HEK293 (cell line): ENCODE measurements at regions not wholly inside any gene's neighbourhood (a gene's known extent, or its start where the extent isn't known, plus 50 kb on each side); places are given as distances from the start of the nearest gene placed in this dataset.

ENCODE experiments used
- ZNF133 ChIP-seq: fragments of 450-650 bp; formaldehyde crosslinking; IDR thresholded peaks from 2 replicates; pipeline ENCODE4 v1.5.1; 2016; ENCODE audit warnings: missing biosample characterization, missing genetic modification characterization
- ZNF248 ChIP-seq: fragments of 450-650 bp; formaldehyde crosslinking; IDR thresholded peaks from 2 replicates; pipeline ENCODE4 v1.5.1; 2017; ENCODE audit warnings: missing biosample characterization, missing genetic modification characterization
- ZNF266 ChIP-seq: fragments of 450-650 bp; formaldehyde crosslinking; IDR thresholded peaks from 2 replicates; pipeline ENCODE4 v1.5.1; 2016; ENCODE audit warnings: missing biosample characterization, missing genetic modification characterization, low read depth
- ZNF274 ChIP-seq, 2 experiments: fragments of 200-500 bp in 1 of 2; fragments of 450-650 bp in 1 of 2; sonication (Bioruptor generic) in 1 of 2; formaldehyde crosslinking in 1 of 2; IDR thresholded peaks; 2 replicates each; pipeline versions ENCODE4 v1.5.1 to v1.6.1; 2014 to 2016; ENCODE audit warnings: borderline replicate concordance in 1 of 2, inconsistent platforms in 1 of 2, low read length in 1 of 2, missing biosample characterization in 1 of 2, missing genetic modification characterization in 1 of 2
- ZNF341 ChIP-seq: fragments of 450-650 bp; formaldehyde crosslinking; IDR thresholded peaks from 2 replicates; pipeline ENCODE4; 2016; ENCODE audit warnings: low read depth, missing biosample characterization, missing genetic modification characterization
- ZNF660 ChIP-seq: fragments of 450-650 bp; IDR thresholded peaks from 2 replicates; pipeline ENCODE4 v1.5.1; 2018; ENCODE audit warnings: missing biosample characterization, mild to moderate bottlenecking, missing genetic modification characterization
- ZNF776 ChIP-seq: fragments of 450-650 bp; formaldehyde crosslinking; IDR thresholded peaks from 2 replicates; pipeline ENCODE4 v1.5.0; 2017; ENCODE audit warnings: missing biosample characterization, missing genetic modification characterization, borderline replicate concordance
- TF ChIP-seq, protein P1 (sequence below): fragments of 450-650 bp; formaldehyde crosslinking; IDR thresholded peaks from 2 replicates; pipeline ENCODE4 v1.5.1; 2016; ENCODE audit warnings: missing biosample characterization, missing genetic modification characterization
- TF ChIP-seq, protein P2 (sequence below): fragments of 450-650 bp; formaldehyde crosslinking; IDR thresholded peaks from 2 replicates; pipeline ENCODE4 v1.5.1; 2017; ENCODE audit warnings: missing biosample characterization, missing genetic modification characterization
- TF ChIP-seq, protein P3 (sequence below): fragments of 450-650 bp; formaldehyde crosslinking; IDR thresholded peaks from 2 replicates; pipeline ENCODE4 v1.5.1; 2017; ENCODE audit warnings: missing biosample characterization, missing genetic modification characterization

DNA sequence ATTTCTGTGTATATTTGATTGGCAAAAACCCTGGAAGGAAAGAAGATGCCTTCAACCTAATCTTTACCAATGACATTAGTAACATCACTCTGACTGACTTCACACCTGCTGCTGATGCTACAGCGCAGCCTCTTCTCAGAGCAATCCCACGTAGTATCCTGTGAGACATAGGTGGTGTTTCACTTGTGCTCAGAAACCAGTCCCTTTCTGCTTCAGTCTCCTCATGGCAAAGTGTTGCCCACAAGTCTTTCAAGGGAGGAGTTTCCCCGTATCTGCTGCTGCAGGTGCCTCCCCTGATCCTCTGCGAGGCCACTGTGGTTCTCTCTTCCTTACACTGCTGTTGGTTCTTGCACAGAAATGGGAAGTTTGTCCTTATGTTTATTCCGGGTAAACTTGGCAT is 433.2 kb upstream of the TNP1 start:
- TF ChIP-seq, protein P1, sequence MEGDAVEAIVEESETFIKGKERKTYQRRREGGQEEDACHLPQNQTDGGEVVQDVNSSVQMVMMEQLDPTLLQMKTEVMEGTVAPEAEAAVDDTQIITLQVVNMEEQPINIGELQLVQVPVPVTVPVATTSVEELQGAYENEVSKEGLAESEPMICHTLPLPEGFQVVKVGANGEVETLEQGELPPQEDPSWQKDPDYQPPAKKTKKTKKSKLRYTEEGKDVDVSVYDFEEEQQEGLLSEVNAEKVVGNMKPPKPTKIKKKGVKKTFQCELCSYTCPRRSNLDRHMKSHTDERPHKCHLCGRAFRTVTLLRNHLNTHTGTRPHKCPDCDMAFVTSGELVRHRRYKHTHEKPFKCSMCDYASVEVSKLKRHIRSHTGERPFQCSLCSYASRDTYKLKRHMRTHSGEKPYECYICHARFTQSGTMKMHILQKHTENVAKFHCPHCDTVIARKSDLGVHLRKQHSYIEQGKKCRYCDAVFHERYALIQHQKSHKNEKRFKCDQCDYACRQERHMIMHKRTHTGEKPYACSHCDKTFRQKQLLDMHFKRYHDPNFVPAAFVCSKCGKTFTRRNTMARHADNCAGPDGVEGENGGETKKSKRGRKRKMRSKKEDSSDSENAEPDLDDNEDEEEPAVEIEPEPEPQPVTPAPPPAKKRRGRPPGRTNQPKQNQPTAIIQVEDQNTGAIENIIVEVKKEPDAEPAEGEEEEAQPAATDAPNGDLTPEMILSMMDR, result no peak
- TF ChIP-seq ZNF274 (IDR thresholded peaks at IDR 0.05; ENCODE audit: low read length), result no peak
- TF ChIP-seq ZNF274 (tag by site-specific recombination; IDR thresholded peaks at IDR 0.05; ENCODE audit: borderline replicate concordance), result no peak
- TF ChIP-seq ZNF776 (tag by site-specific recombination), result no peak
- TF ChIP-seq ZNF341, result no peak
- TF ChIP-seq, protein P2, sequence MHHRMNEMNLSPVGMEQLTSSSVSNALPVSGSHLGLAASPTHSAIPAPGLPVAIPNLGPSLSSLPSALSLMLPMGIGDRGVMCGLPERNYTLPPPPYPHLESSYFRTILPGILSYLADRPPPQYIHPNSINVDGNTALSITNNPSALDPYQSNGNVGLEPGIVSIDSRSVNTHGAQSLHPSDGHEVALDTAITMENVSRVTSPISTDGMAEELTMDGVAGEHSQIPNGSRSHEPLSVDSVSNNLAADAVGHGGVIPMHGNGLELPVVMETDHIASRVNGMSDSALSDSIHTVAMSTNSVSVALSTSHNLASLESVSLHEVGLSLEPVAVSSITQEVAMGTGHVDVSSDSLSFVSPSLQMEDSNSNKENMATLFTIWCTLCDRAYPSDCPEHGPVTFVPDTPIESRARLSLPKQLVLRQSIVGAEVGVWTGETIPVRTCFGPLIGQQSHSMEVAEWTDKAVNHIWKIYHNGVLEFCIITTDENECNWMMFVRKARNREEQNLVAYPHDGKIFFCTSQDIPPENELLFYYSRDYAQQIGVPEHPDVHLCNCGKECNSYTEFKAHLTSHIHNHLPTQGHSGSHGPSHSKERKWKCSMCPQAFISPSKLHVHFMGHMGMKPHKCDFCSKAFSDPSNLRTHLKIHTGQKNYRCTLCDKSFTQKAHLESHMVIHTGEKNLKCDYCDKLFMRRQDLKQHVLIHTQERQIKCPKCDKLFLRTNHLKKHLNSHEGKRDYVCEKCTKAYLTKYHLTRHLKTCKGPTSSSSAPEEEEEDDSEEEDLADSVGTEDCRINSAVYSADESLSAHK (tag by site-specific recombination), result no peak
- TF ChIP-seq ZNF660 (tag by site-specific recombination), result no peak
- no peak for TF ChIP-seq ZNF133
- TF ChIP-seq ZNF266, result no peak
- TF ChIP-seq, protein P3, sequence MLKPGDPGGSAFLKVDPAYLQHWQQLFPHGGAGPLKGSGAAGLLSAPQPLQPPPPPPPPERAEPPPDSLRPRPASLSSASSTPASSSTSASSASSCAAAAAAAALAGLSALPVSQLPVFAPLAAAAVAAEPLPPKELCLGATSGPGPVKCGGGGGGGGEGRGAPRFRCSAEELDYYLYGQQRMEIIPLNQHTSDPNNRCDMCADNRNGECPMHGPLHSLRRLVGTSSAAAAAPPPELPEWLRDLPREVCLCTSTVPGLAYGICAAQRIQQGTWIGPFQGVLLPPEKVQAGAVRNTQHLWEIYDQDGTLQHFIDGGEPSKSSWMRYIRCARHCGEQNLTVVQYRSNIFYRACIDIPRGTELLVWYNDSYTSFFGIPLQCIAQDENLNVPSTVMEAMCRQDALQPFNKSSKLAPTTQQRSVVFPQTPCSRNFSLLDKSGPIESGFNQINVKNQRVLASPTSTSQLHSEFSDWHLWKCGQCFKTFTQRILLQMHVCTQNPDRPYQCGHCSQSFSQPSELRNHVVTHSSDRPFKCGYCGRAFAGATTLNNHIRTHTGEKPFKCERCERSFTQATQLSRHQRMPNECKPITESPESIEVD, result no peak
- TF ChIP-seq ZNF248 (tag by site-specific recombination), result no peak
